HepG2 (cell line): ENCODE measurements at regions not wholly inside any gene's neighbourhood (a gene's known extent, or its start where the extent isn't known, plus 50 kb on each side); places are given as distances from the start of the nearest gene placed in this dataset.
A peak's percentile ranks its signal among the peaks of the same experiment; 100 is the strongest.

Experiments
- ARID2 ChIP-seq: sonication (generic); formaldehyde crosslinking; IDR thresholded peaks from 2 replicates; pipeline ENCODE4 v1.8.1; 2022; ENCODE audit warnings: mild to moderate bottlenecking, missing genetic modification reagents, borderline replicate concordance
- ARID5B ChIP-seq: IDR thresholded peaks from 2 replicates; pipeline ENCODE4 v1.4.0; 2020; ENCODE audit warnings: mild to moderate bottlenecking, missing genetic modification reagents
- ATRX ChIP-seq: sonication (generic); formaldehyde crosslinking; IDR thresholded peaks from 2 replicates; pipeline ENCODE4 v1.4.0; 2020; ENCODE audit warnings: missing genetic modification reagents, borderline replicate concordance
- CBX1 ChIP-seq: IDR thresholded peaks from one replicate; pipeline ENCODE4 v1.6.1; 2016; ENCODE audit warnings: antibody characterized with exemption, low read depth
- CREB1 ChIP-seq, 2 experiments: fragments of 450-650 bp in 1 of 2; IDR thresholded peaks; 2 replicates each; pipeline ENCODE4 v1.6.1; 2016 to 2017; ENCODE audit warnings: control low read depth in 1 of 2, mild to moderate bottlenecking in 1 of 2, missing compliant biosample characterization in 1 of 2, missing genetic modification characterization in 1 of 2
- FOXC1 ChIP-seq: sonication (generic); formaldehyde crosslinking; IDR thresholded peaks from 2 replicates; pipeline ENCODE4 v1.8.0; 2022; ENCODE audit warnings: mild to moderate bottlenecking, missing genetic modification reagents, borderline replicate concordance
- HNF1A ChIP-seq, 2 experiments: sonication (generic) in 1 of 2; formaldehyde crosslinking in 1 of 2; IDR thresholded peaks; 2 replicates each; pipeline versions ENCODE4 v1.4.0 to v1.6.1; 2016 to 2020; ENCODE audit warnings: borderline replicate concordance in 1 of 2, low read depth in 1 of 2, mild to moderate bottlenecking in 1 of 2, missing genetic modification reagents in 1 of 2
- IKZF1 ChIP-seq: fragments of 450-650 bp; IDR thresholded peaks from 2 replicates; pipeline ENCODE4 v1.7.1; 2016
- KDM1A ChIP-seq: IDR thresholded peaks from 2 replicates; pipeline ENCODE4 v1.6.1; 2016; ENCODE audit warnings: missing compliant biosample characterization
- PATZ1 ChIP-seq: sonication (generic); formaldehyde crosslinking; IDR thresholded peaks from 2 replicates; pipeline ENCODE4 v1.4.0; 2020; ENCODE audit warnings: missing genetic modification reagents
- PHB2 ChIP-seq: fragments of 450-650 bp; IDR thresholded peaks from 2 replicates; pipeline ENCODE4 v1.6.1; 2018; ENCODE audit not compliant: partially characterized antibody
- SIX4 ChIP-seq: sonication (generic); formaldehyde crosslinking; IDR thresholded peaks from 2 replicates; pipeline ENCODE4 v1.4.0; 2020; ENCODE audit warnings: missing genetic modification reagents
- SOX13 ChIP-seq, 3 experiments: fragments of 450-650 bp in 1 of 3; sonication (generic) in 1 of 3; formaldehyde crosslinking in 1 of 3; IDR thresholded peaks in 2 of 3; conservative IDR thresholded peaks in 1 of 3; 2 replicates each; pipeline versions ENCODE4 v1.5.0 to v1.6.1; 2016 to 2020; ENCODE audit warnings: antibody characterized with exemption in 1 of 3, mild to moderate bottlenecking in 1 of 3, missing compliant biosample characterization in 1 of 3, missing genetic modification reagents in 1 of 3, moderate library complexity in 1 of 3
- TP53 ChIP-seq: sonication (generic); formaldehyde crosslinking; conservative IDR thresholded peaks from 2 replicates; pipeline ENCODE4 v1.4.0; 2020; ENCODE audit warnings: missing genetic modification reagents
- YEATS4 ChIP-seq: sonication (generic); formaldehyde crosslinking; IDR thresholded peaks from 2 replicates; pipeline ENCODE4 v1.4.0; 2020; ENCODE audit warnings: missing genetic modification reagents, borderline replicate concordance
- ZFP36 ChIP-seq: fragments of 150-350 bp; IDR thresholded peaks from 2 replicates; pipeline ENCODE4 v1.6.1; 2018; ENCODE audit warnings: borderline replicate concordance, low read length, low read depth; ENCODE audit not compliant: partially characterized antibody
- ZNF556 ChIP-seq: sonication (generic); formaldehyde crosslinking; IDR thresholded peaks from 2 replicates; pipeline ENCODE4 v1.4.0; 2020; ENCODE audit warnings: mild to moderate bottlenecking, missing genetic modification reagents, borderline replicate concordance

- TF ChIP-seq ZFP36 (no peak), ZNF556 (CRISPR knock-in tag) (no peak), PATZ1 (peak; percentile 27; the same call in 1 of the 2 replicates), FOXC1 (no peak), PHB2 (no peak), ARID5B (CRISPR knock-in tag) (peak; percentile 95), CREB1 (IDR thresholded peaks at IDR 0.05) (peak; percentile 71), CREB1 (CRISPR knock-in tag; IDR thresholded peaks at IDR 0.05) (peak; percentile 84), HNF1A (IDR thresholded peaks at IDR 0.05; ENCODE audit: low read depth) (peak; percentile 83), HNF1A (CRISPR knock-in tag; IDR thresholded peaks at IDR 0.05; ENCODE audit: borderline replicate concordance) (peak; percentile 66; the same call in 1 of the 2 replicates), ARID2 (CRISPR knock-in tag) (0 out of 2 replicates have a peak, but pooled peaks have one; percentile 46), TP53 (CRISPR knock-in tag) (0 out of 2 replicates have a peak, but pooled peaks have one; percentile 38), KDM1A (CRISPR knock-in tag) (no peak), YEATS4 (CRISPR knock-in tag) (peak; percentile 26; the same call in 1 of the 2 replicates), SIX4 (CRISPR knock-in tag) (peak; percentile 57; the same call in 1 of the 2 replicates), SOX13 (IDR thresholded peaks at IDR 0.05) (no peak; the same call in 1 of the 2 replicates), SOX13 (CRISPR knock-in tag; conservative IDR thresholded peaks at IDR 0.05 in 1 of 2, IDR thresholded peaks at IDR 0.05 in 1 of 2) (peak in 1 of 2 experiments; percentile 90; a peak in 2 of 4 replicates), CBX1 (no peak), ATRX (CRISPR knock-in tag) (no peak), IKZF1 (no peak)
Observed at GRCh38 chr5:96245140-96246091, 187.6 kb downstream of the PCSK1 start (continued).
